CD1c-positive myeloid dendritic cell (primary cell): ENCODE measurements at regions not wholly inside any gene's neighbourhood (a gene's known extent, or its start where the extent isn't known, plus 50 kb on each side); places are given as distances from the start of the nearest gene placed in this dataset.
"Not testable (repeated sequence)": the region's sequence is repeated elsewhere in the genome, so short reads cannot be mapped to it uniquely, and the experiment has no call there.

Source experiments
- DNase-seq: peaks from one replicate; pipeline ENCODE4 v3.0.0-alpha.2; 2016; ENCODE audit errors: extremely low spot score

DNA sequence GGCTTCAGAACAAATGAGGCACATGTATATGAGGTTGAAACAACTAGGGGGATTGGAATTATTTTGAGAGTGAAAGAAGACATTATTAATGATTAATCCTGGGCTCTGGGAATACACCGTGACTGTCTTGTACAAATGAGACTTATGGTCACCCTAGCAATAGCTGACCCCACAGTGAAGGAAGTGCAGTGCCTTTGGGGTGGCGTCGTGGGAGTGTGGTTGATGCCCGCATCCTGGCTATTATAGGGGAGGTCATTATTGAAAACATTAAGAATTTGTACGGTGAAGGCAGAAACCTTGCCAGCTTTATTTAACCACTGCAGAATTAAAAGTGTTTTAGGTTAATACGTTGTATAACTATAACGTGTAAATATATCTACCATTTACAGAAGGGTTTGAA lies 296.7 kb downstream of the CYRIA start:
- no peak for DNase-seq

DNA sequence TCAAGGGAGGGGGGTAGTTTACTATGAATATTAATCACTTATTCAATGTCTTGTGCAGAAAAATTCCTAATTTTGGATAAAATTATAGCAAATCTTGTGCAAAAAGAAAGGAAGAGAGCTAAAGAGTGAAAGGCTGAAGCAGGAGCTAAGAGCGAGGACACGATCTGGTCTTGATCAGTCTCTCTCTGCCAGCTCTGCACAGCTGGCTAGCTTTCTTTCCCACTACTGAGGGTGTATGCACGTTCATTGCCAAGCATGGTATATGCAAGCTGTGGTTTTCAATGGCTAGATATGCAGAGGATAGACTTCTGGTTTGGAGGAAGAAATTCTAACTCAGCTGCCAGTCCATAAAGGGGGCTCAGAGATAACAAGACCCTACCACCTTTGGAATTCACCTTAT lies 297.3 kb downstream of the CYRIA start:
- DNase-seq, result no peak

DNA sequence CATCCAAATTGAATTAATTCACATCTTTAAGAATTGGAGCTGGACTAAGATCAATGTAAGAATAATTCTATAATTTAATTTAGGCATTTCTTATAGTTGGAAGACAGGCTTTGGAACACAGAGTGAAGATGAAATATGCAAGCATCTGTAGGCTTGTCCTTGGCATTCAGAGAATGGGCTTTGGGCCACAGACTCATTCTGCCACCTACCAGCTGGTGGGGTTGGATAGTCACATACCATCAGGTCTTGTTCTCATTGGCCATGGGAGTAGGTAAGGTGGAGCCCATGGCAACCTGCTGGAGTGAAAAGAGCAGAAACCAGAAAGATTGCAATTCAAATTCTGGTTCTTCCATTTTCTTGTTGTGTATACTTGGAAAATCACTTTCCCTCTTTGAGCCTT lies 300.3 kb downstream of the CYRIA start:
- DNase-seq, result no peak

DNA sequence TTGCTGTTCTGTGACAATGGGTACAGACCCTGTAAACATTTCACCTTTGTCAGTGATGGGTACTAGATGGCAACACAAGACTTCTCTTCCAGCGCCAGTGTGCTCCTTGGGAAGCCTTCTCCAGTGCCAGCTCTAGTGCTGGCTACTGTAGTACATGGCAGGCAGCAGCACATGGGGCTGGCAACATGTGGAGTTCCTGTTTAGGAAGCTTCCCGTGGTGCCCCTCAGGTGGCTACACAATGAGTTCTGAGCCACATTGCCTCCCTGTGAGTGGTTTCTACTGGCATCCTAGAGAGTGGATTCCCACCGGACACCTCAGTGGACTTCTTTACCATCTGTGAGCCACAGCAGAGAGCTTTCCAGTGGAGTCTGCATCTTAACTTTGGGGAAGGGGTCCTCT lies 302.1 kb downstream of the CYRIA start:
- DNase-seq, result no peak

DNA sequence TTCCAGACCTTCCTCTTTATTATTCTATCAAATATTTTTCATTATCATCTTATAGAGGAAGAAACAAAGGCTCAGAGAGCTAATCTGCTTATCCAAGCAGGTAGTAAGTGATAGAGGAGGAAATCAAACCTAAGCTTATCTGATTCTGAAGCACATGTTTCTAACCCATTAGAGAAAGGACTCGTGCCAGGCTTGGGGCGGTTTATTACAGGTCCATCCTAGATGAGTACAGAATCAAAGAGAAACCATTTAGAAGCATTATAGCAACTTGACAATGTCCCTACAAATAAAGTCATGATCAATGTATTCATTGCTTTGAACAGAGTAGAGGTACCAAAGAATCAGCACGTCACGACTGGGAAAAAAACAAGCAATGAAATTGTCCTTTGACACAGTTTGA lies 303.0 kb downstream of the CYRIA start:
- DNase-seq, result no peak

DNA sequence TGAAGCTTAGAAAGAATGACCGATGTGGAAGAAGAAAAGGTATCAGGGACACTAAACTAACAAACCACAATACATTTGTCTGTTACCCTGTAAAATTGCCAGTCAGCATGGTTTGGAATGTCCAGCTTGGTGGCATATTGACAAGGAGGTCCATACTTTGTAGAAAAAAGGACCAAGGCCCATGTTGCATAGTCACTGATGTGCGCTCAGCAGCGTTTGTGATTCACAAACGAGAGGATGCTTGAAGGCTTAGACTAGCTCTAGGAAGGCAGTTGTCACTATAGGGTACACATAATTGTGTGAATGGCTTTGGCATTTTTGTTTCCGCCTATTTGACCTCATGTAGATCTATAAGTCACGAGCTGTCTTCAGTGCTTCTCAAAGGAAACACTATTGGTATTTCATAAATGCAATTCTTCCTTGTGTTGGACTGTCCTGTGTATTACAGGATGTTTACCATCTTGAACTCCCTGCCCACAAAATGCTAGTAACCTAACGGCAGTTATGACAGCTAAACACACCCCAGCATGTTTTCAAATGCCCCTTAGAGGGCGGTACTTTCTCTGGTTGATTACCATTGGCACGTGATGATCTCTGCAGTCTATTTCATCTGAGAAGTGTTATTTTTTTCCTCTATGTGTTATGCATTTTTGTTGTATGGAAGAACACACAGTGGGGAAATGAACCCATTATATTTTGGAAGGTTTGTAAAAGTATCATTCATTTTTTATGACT lies 304.2 kb downstream of the CYRIA start:
- no peak for DNase-seq

DNA sequence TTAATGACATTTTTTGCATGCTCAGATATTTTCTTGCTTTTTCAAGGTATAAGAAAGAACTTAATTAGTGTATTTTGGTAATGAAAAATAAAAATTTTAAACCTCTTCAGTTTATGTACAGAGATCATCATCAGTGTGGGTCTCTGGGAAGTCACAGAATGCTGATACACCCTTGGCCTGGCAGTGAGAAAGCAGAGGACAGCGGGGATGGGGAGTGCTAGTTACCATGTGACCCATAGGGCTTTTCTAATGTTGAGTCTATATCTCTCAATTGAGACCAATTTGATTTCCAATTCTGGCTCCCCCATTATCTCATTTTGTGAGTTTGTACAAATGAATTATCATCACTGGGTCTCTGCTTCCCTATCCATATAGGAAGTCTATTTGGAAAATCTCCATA lies 305.7 kb downstream of the CYRIA start:
- no peak for DNase-seq

DNA sequence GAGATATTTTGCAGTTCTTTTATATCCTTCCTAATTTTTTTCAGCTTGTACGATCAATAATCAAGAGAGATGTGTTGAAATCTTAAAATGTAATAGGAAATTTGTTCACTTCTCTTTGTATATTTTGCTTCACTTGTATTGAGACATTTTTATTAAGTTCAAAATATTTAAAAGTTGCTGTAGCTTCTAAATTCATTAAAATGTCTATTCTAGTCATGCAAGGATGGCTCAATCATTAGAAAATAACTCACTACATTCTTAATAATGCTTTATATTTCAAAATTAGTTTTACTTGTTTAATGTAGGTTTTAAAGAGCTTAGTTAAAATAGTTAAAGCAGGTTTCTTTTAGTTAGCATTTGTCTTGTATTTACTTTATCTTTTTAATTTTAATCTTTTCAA lies 308.4 kb downstream of the CYRIA start:
- no peak for DNase-seq

DNA sequence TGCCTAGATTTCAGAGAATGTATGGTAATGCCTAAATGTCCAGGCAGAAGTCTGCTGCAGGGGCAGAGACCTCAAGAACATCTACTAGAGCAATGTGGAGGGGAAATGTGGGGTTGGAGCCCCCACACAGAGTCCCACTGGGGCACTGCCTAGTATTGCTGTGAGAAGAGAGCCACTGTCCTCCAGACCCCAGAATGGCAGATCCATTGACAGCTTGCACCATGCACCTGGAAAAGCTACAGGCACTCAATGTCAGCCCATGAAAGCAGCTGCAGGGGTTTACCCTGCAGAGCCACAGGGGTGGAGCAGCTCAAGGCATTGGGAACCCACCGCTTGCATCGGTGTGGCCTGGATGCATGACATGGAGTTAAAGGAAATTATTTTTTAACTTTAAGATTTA lies 314.1 kb downstream of the CYRIA start:
- no peak for DNase-seq

DNA sequence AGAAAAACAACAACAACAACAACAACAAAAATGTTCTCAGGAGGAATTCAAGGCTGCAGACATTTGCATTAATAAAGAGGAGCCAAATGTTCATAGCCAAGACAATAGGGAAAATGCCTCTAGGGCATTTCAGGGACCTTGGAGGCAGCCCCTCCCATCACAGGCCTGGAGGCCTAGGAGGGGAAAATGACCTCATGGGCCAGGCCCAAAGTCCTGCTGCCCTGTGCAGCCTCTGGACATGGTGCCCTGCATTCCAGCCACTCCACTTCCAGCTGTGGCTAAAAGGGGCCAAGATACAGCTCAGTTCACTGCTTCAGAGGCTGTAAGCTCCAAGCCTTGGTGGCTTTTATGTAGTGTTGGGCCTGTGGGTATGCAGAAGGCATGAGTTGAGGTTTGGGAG lies 314.5 kb downstream of the CYRIA start:
- no peak for DNase-seq

DNA sequence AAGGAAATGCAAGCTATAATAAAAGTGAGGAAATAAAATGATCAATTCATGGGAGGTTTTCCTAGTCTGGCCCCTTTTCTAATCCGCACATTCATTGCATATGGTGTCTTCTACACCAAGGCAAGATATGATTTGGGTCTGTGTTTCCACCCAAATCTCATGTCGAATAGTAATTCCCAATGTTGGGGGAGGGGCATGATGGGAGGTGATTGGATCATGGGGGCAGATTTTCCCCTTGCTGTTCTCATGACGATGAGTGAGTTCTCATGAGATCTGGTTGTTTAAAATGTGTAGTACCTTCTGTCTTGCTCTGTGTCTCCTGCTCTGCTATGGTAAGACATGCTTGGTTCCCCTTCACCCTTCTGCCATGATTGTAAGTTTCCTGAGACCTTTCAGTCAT lies 315.4 kb downstream of the CYRIA start:
- no peak for DNase-seq

DNA sequence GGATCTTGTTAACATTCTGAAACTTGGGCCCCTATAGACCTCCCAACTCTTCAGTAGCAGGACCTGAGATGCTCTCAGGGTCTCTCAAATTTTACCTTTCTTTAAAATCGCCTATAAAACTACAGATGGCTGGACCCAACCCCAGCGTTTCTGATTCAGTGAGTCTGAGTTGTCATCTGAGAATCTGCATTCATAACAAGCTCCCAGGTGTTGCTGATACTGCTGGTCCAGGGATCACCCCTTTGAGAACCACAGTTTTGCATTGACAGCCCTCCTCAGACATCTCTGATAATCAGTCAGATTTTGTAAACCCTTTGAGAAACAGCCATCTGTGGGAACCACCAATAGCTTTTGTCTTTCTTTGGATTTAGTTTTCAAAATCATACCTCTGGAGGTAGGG lies 315.8 kb downstream of the CYRIA start:
- DNase-seq, result no peak

DNA sequence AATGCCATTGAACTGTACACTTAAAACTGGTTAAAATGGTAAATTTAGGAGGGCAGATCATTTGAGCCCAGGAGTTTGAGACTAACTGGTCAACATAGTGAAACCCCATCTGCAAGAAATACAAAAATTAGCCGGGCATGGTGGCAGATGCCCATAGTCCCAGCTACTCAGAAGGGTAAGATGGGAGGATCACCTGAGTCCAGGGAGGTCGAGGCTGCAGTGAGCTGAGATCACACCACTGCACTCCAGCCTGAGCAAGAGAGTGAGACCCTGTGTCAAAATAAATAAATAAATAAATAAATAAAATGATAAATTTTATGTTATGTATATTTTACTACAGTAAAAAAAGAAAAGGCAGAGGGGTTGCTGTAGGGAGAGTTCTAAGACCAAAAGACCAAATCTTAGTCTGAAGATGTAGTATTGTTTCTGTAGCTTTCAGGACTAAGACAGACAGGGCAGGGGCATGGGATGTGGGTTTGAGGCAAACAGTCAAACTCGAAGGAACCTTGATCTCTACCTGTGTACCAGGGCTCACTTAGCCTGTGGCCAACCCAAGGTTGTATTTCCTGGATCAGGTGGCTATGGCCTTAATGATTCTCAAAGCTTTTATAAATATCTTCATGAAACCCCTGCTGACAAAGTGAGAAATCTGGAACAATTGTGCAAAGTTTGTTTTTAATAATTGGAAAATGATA lies 316.7 kb downstream of the CYRIA start:
- no peak for DNase-seq

DNA sequence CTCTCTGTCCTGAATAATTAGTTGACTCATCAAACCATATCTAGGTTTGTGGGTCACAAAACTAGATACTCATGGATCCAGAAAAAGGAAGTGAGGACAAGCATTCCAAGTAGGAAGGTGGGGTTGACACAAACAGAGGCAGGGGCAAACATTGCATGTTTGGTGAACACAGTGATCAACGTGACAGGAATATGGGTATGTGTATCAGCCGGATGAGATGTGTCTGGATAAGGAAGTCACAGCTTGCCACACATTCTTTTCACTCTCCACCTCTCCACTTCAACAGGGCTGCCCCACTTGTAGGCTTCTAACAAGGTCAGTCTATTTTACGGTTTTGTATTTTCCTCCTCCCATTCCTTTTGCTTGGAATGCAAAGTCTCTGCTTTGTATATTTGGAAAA lies 319.0 kb downstream of the CYRIA start:
- DNase-seq, result no peak

DNA sequence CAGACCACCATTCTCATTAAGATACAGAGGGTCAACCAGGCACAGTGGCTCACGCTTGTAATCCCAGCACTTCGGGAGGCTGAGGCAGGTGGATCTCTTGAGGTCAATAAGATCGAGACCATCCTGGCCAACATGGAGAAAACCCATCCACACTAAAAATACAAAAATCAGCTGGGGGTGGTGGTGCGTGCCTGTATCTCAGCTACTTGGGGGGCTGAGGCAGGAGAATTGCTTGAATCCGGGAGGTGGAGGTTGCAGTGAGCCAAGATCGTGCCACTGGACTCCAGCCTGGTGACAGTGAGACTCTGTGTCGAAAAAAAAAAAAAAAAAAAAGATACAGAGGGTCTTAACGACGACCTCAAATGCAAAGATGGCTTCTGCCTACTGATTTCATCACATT lies 320.4 kb downstream of the CYRIA start:
- not testable (repeated sequence) for DNase-seq

DNA sequence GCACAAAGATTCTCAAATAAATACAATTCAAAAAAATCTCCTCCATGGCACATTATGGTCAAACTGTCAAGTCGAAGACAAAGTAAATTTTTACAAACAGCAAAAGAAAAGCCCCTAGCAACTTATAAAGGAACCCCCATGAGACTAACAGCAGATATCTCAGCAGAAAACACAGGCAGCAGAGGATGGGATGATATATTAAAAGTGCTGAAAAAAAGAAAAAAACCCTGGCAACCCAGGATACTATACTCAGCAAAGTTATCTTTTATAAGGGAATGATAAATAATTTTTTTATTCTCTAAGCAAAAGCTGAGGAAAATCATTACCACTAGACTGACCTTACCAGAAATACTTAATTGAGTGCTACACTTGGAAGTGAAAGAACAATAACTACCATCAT lies 326.4 kb downstream of the CYRIA start:
- no peak for DNase-seq

DNA sequence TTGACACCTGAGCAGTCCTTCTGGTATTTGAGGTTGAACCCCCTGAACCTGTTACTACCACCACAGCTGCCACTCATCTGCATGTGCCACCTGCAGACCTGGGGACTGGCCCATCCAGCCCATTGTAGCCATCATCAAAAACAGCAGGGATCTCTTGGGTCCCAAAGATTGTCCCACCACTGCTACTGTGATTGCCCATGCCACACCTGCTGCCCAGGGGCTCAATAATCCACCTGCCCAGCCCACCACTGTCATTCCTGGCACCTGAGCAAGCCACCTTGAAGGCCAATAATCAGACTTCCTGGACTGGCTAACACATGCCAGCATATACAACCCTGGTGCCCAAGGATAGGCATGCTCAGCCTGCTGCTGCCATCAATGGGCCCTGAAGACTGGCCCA lies 327.6 kb downstream of the CYRIA start:
- DNase-seq, result no peak

DNA sequence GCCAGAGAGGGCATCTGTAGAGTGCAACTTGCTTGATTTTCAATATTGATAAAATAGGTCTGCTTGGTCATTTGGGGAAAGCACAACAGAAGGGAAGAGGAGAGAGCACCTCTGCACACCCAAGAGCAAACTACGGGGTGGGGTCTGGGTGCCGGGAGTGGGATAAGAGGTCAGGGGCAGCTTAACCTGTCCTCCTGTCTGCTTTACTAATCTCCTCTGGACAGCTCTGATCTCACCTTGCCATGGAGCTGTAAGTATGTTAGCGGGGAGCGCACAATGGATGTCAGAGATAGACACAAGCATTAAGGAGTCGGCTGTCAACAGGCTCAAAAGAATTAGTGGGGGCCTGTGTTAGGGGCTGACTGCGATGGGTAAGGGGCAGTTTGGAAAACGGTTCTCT lies 328.7 kb downstream of the CYRIA start:
- DNase-seq, result no peak

DNA sequence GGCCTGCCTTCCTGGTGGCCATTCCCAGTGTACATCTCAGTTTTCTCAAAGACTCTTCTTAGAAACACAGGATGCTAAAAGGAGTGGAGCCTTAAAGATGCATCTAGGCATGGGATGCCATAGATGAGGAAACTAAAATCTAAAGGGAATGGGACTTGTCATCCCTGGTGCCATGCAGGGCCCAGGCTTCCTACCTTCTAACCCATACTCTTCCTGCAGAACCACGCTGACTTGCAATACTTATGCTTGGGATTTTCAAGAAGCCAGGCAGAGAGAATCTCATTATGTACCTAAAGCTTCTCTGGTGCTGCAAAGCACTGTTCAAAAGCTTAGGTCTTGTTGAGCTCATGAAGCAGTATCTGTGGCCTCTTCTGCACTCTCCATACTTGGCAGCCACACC lies 329.1 kb downstream of the CYRIA start:
- no peak for DNase-seq

DNA sequence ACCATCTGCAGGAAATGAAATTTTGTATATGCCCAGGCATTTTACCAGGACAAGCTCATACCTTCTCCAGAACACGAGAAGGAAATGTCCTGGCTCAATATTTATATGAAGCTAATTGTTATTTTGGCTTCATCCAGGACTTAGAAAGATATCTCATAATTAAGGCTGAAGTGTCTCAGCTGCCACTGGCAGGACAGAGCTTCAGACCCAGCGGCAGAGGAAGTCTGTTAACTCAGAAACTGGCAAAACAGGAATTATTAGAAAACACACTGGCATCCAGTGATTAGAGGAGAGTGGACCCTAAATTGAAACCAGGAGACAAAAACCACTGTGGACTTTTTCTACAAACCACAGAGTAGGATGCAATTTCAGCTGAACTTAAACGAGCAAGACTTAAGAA lies 329.7 kb downstream of the CYRIA start:
- DNase-seq, result no peak

DNA sequence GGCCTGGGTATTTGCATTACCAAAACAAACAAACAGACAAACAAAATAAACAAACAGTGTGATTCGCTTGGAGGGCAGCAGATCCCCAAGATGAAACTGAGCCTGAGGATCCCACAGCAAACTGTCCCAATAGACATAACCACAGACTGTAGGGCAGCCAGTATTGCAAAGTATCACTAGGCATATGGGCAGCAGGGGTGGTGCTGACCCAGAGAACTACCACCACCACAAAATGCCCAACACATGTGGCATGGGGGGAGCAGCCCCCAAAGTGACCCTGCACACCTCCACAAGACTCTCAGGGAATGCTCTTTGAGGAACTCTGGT lies 330.1 kb downstream of the CYRIA start:
- no peak for DNase-seq

DNA sequence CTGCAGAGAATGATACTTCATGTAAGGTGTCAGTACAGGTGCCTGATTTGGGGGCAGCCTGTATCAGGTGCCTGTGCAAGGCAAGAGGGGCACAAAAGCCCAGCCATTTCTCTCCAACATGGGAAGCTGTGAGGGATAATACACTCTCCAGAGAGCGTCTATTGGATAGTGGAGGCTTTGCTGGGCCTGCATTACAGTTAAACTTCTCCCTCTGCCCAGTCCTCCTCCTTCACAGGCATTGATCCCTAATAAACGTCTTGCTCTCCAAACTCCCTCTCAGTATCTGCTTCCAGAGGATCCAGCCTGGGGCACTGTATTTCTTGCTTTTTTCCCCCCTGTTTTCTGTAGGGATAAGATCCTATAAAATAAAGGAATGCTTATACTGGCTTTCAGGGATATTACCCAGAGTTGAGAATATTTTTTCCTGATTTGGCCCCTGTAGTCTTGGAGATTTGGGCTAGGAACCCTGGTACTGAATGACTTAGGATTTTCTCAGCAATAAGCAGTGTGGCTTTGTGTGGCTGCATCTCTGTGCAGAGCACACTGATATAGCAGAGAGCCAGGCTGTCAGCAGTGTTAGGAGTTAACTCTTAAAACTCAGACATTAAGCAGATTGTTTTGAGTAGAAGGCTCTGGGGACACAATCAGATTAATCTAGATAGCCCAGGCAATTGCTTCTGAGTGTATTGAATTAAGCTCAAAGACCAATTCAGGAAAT lies 330.6 kb downstream of the CYRIA start:
- DNase-seq, result no peak

DNA sequence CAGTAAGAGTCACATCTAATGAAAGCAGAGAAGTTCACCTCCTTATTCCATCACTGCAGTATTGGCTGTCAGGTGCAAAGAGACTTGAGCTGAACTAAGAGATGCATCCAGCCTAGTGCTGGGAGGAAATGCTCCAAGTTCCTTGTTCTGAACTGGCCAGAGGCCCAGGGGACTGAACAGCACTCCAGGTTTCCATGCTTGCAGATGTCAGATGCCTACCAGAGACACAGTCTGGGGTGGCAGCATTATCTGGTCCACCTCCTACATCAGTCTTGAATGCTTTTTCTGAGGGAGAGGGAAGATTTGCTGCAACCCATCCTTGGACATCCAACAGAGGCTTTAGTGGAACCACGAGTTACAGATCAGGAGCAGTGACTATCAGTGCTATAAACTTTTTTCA lies 331.3 kb downstream of the CYRIA start:
- DNase-seq, result no peak
